ENCODE measurements at regions not wholly inside any gene's neighbourhood (a gene's known extent, or its start where the extent isn't known, plus 50 kb on each side); places are given as distances from the start of the nearest gene placed in this dataset.

- no peaks in the 10 kb centered on the region for H3K27me3 ChIP-seq (ENCODE audit: control insufficient read depth in 3 of 3, insufficient read depth in 3 of 3, low read length in 2 of 3)
- 89 to 93% methylated on average over 4 of the region's 4 CpGs for WGBS, 2 donors
- no peaks in the 10 kb centered on the region for H3K9me3 ChIP-seq (ENCODE audit: control insufficient read depth in 4 of 4, insufficient read depth in 3 of 4, low read length in 3 of 4)
- H3K27ac ChIP-seq (ENCODE audit: low read depth in 1 of 2, low read length in 1 of 2) = no peak overlapping the region
- H3K9ac ChIP-seq (ENCODE audit: insufficient read depth in 1 of 2, low read length in 2 of 2) = no peak overlapping the region
- no peak for ATAC-seq (ENCODE audit: insufficient read depth, low FRiP score)
- H3K4me3 ChIP-seq = no peak overlapping the region
- H3K36me3 ChIP-seq (ENCODE audit: control insufficient read depth in 4 of 4, insufficient read depth in 4 of 4, low read length in 4 of 4) = no peaks in the 10 kb centered on the region
- H3K4me1 ChIP-seq (ENCODE audit: control insufficient read depth in 5 of 5, insufficient read depth in 5 of 5, low read length in 5 of 5) = peaks cover 0 to 6% (median 3%) of the 10 kb centered on the region in 5 donors
- TF ChIP-seq CTCF (IDR thresholded peaks at IDR 0.05; ENCODE audit: control extremely low read depth, extremely low read depth) = no peak
- DNase-seq = no peak
These were observed 326.8 kb upstream of the SLC30A5 start for GRCh38 chr5:68766952-68767464.

DNA sequence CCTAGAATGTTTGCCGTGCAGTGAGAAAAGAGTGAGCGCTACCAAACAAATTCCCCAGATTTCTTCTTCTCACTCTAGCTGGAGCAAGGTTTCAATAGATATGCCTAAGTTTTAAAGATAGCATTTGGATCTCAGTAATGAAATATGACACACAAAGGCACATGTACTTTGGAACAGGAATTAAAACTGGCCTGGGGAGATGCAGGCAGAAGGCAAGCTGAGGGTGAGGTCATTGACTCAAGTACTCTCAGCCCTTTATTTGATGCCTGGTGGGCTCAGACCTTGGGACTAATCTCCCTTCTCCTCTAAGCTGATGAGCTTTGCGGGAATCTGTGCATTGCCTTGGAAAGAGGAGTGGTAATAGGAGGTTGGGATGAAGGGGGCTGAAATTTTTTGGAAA, 323.3 kb upstream of the SLC30A5 start:
- no peak for ATAC-seq (ENCODE audit: insufficient read depth, low FRiP score)

GRCh38 chr5:68771221-68771620, 322.6 kb upstream of the SLC30A5 start:
- Histone ChIP-seq H3K9ac (ENCODE audit: insufficient read depth in 1 of 2, low read length in 2 of 2) (no peak overlapping the region), H3K36me3 (ENCODE audit: control insufficient read depth in 4 of 4, insufficient read depth in 4 of 4, low read length in 4 of 4) (no peaks in the 10 kb centered on the region), H3K9me3 (ENCODE audit: control insufficient read depth in 4 of 4, insufficient read depth in 3 of 4, low read length in 3 of 4) (no peaks in the 10 kb centered on the region), H3K4me1 (ENCODE audit: control insufficient read depth in 5 of 5, insufficient read depth in 5 of 5, low read length in 5 of 5) (peaks cover 0 to 6% (median 4%) of the 10 kb centered on the region in 5 donors), H3K27me3 (ENCODE audit: control insufficient read depth in 3 of 3, insufficient read depth in 3 of 3, low read length in 2 of 3) (no peaks in the 10 kb centered on the region), H3K27ac (ENCODE audit: low read depth in 1 of 2, low read length in 1 of 2) (no peak overlapping the region), H3K4me3 (no peak overlapping the region)
- DNase-seq (no peak), ATAC-seq (ENCODE audit: insufficient read depth, low FRiP score) (no peak)
- TF ChIP-seq CTCF (IDR thresholded peaks at IDR 0.05; ENCODE audit: control extremely low read depth, extremely low read depth) = no peak
- WGBS, 2 donors = 74 to 86% methylated on average over 4 of the region's 4 CpGs

More for the DNA sequence above, 323.3 kb upstream of the SLC30A5 start:
- Histone ChIP-seq H3K4me3 (no peak overlapping the region), H3K4me1 (ENCODE audit: control insufficient read depth in 5 of 5, insufficient read depth in 5 of 5, low read length in 5 of 5) (peaks cover 0 to 6% (median 4%) of the 10 kb centered on the region in 5 donors), H3K27me3 (ENCODE audit: control insufficient read depth in 3 of 3, insufficient read depth in 3 of 3, low read length in 2 of 3) (no peaks in the 10 kb centered on the region), H3K9ac (ENCODE audit: insufficient read depth in 1 of 2, low read length in 2 of 2) (no peak overlapping the region), H3K9me3 (ENCODE audit: control insufficient read depth in 4 of 4, insufficient read depth in 3 of 4, low read length in 3 of 4) (no peaks in the 10 kb centered on the region), H3K27ac (ENCODE audit: low read depth in 1 of 2, low read length in 1 of 2) (no peak overlapping the region), H3K36me3 (ENCODE audit: control insufficient read depth in 4 of 4, insufficient read depth in 4 of 4, low read length in 4 of 4) (no peaks in the 10 kb centered on the region)
- no peak for TF ChIP-seq CTCF (IDR thresholded peaks at IDR 0.05; ENCODE audit: control extremely low read depth, extremely low read depth)
- no peak for DNase-seq
- WGBS, 2 donors = 93% methylated on average over 3 of the region's 3 CpGs

GRCh38 chr5:68771732-68772131, 322.1 kb upstream of the SLC30A5 start:
- no peak for ATAC-seq (ENCODE audit: insufficient read depth, low FRiP score)
- Histone ChIP-seq H3K27ac (ENCODE audit: low read depth in 1 of 2, low read length in 1 of 2) (no peak overlapping the region), H3K36me3 (ENCODE audit: control insufficient read depth in 4 of 4, insufficient read depth in 4 of 4, low read length in 4 of 4) (no peaks in the 10 kb centered on the region), H3K4me3 (no peak overlapping the region), H3K9ac (ENCODE audit: insufficient read depth in 1 of 2, low read length in 2 of 2) (no peak overlapping the region), H3K4me1 (ENCODE audit: control insufficient read depth in 5 of 5, insufficient read depth in 5 of 5, low read length in 5 of 5) (peaks cover 0 to 6% (median 4%) of the 10 kb centered on the region in 5 donors), H3K9me3 (ENCODE audit: control insufficient read depth in 4 of 4, insufficient read depth in 3 of 4, low read length in 3 of 4) (no peaks in the 10 kb centered on the region), H3K27me3 (ENCODE audit: control insufficient read depth in 3 of 3, insufficient read depth in 3 of 3, low read length in 2 of 3) (no peaks in the 10 kb centered on the region)
- DNase-seq = peak in 2 of 3 donors; percentile 26 to 55
- no peak for TF ChIP-seq CTCF (IDR thresholded peaks at IDR 0.05; ENCODE audit: control extremely low read depth, extremely low read depth)
- WGBS, 2 donors = 64 to 78% methylated on average over 3 of the region's 3 CpGs

Measured in lung (tissue), 11 donors.